HepG2 (cell line): ENCODE measurements at regions not wholly inside any gene's neighbourhood (a gene's known extent, or its start where the extent isn't known, plus 50 kb on each side); places are given as distances from the start of the nearest gene placed in this dataset.

Source experiments
- ATAC-seq: fragments of 200-7000 bp; cut with Tn5 transposase; 3 replicates; pipeline ENCODE4 v1.9.1; 2020; ENCODE audit warnings: mild to moderate bottlenecking, moderate library complexity
- BruUV-seq: library from RNA; stranded (reverse); fragments of 400-500 nt; replicated peaks from 2 replicates; lab custom pipeline; 2021; lab: Mats Ljungman, UMichigan
- CTCF ChIA-PET: fragments of 300-600 bp; formaldehyde crosslinking; extraction: SDS; loops from one replicate; lab custom pipeline; 2021; ENCODE audit warnings: low total read pairs, inconsistent platforms, low intra/inter-chr PET ratio; lab: Yijun Ruan, JAX
- POLR2A ChIA-PET: fragments of 350-600 bp; sonication (Branson Sonifier 250); formaldehyde crosslinking; loops from one replicate; lab custom pipeline; 2020; ENCODE audit warnings: antibody characterized with exemption, inconsistent platforms; lab: Yijun Ruan, JAX
- DNase-seq: peaks from one replicate; pipeline ENCODE4 v3.0.0-alpha.2; 2015; ENCODE audit warnings: low spot score
- FAIRE-seq: peaks from 3 replicates; lab custom pipeline; 2011; peaks lifted over from hg19 to GRCh38; lab: Jason Lieb, UNC
- H2AFZ ChIP-seq: one replicate; pipeline ENCODE4 v1.6.1; 2011; ENCODE audit warnings: low read length, inconsistent platforms
- H3K27ac ChIP-seq: fragments of 300-600 bp; 3 replicates; pipeline ENCODE4 v1.8.0; 2011; ENCODE audit warnings: mixed run types, mild to moderate bottlenecking, mixed read lengths, low read length, inconsistent platforms; ENCODE audit not compliant: insufficient read depth; ENCODE audit errors: extremely low read length
- H3K27me3 ChIP-seq, 2 experiments: fragments of 200-600 bp in 1 of 2; 2 replicates in 1 of 2; 3 replicates in 1 of 2; pipeline versions ENCODE4 v1.6.0 to v1.8.0; 2011; ENCODE audit warnings: low read length in 2 of 2, mild to moderate bottlenecking in 2 of 2, moderate library complexity in 2 of 2, inconsistent platforms in 1 of 2; ENCODE audit not compliant: insufficient read depth in 2 of 2, control insufficient read depth in 1 of 2
- H3K36me3 ChIP-seq, 2 experiments: fragments of 200-600 bp in 1 of 2; replicated peaks in 1 of 2; 2 replicates in 1 of 2; 3 replicates in 1 of 2; pipeline versions ENCODE4 v1.5.1 to v1.8.0; 2011; ENCODE audit warnings: low read length in 2 of 2, inconsistent platforms in 1 of 2; ENCODE audit not compliant: insufficient read depth in 2 of 2, control insufficient read depth in 1 of 2
- H3K4me1 ChIP-seq: 2 replicates; pipeline ENCODE4 v1.5.1; 2012; ENCODE audit warnings: low read length, inconsistent platforms; ENCODE audit not compliant: insufficient read depth
- H3K4me2 ChIP-seq: 2 replicates; pipeline ENCODE4 v1.6.0; 2011; ENCODE audit warnings: low read depth, low read length, inconsistent platforms
- H3K4me3 ChIP-seq, 3 experiments: fragments of 200-600 bp in 1 of 3; sonication (generic), shearing (Covaris generic) in 1 of 3; replicated peaks in 1 of 3; 2 replicates each; pipeline ENCODE4 v1.5.1; 2011 to 2016; ENCODE audit warnings: low read length in 3 of 3, inconsistent platforms in 2 of 3, low read depth in 2 of 3, mild to moderate bottlenecking in 2 of 3, control low read depth in 1 of 3, mixed read lengths in 1 of 3; ENCODE audit not compliant: insufficient read depth in 1 of 3
- H3K79me2 ChIP-seq: one replicate; pipeline ENCODE4 v1.6.1; 2011; ENCODE audit warnings: low read length, inconsistent platforms; ENCODE audit not compliant: insufficient read depth
- H3K9ac ChIP-seq: 2 replicates; pipeline ENCODE4 v1.6.0; 2011; ENCODE audit warnings: mild to moderate bottlenecking, low read depth, low read length, inconsistent platforms; ENCODE audit not compliant: insufficient read depth
- H3K9me3 ChIP-seq: 2 replicates; pipeline ENCODE4 v1.5.1; 2012; ENCODE audit warnings: mild to moderate bottlenecking, low read length
- H4K20me1 ChIP-seq: 2 replicates; pipeline ENCODE4 v1.6.0; 2011; ENCODE audit warnings: inconsistent platforms, mild to moderate bottlenecking, low read length, moderate library complexity; ENCODE audit not compliant: insufficient read depth
- ADNP ChIP-seq: sonication (generic); formaldehyde crosslinking; IDR thresholded peaks from 2 replicates; pipeline ENCODE4 v1.4.0; 2020; ENCODE audit warnings: missing genetic modification reagents
- FLYWCH1 ChIP-seq: sonication (generic); formaldehyde crosslinking; IDR thresholded peaks from 2 replicates; pipeline ENCODE4 v1.8.1; 2023; ENCODE audit warnings: mild to moderate bottlenecking, missing genetic modification reagents
- FOXK2 ChIP-seq: fragments of 450-650 bp; IDR thresholded peaks from 2 replicates; pipeline ENCODE4 v1.6.1; 2016
- MEIS2 ChIP-seq: sonication (generic); formaldehyde crosslinking; IDR thresholded peaks from 2 replicates; pipeline ENCODE4 v1.9.0; 2021; ENCODE audit warnings: mild to moderate bottlenecking, missing genetic modification reagents
- MYNN ChIP-seq: sonication (generic); formaldehyde crosslinking; IDR thresholded peaks from 2 replicates; pipeline ENCODE4 v1.4.0; 2020; ENCODE audit warnings: mild to moderate bottlenecking, low read depth, missing genetic modification reagents
- MZF1 ChIP-seq: sonication (generic); formaldehyde crosslinking; IDR thresholded peaks from 2 replicates; pipeline ENCODE4 v1.8.1; 2023; ENCODE audit warnings: mild to moderate bottlenecking, missing genetic modification reagents, borderline replicate concordance
- PAF1 ChIP-seq: IDR thresholded peaks from 2 replicates; pipeline ENCODE4 v1.6.1; 2016; ENCODE audit warnings: missing genetic modification reagents, missing compliant biosample characterization
- SALL1 ChIP-seq: sonication (generic); formaldehyde crosslinking; IDR thresholded peaks from 2 replicates; pipeline ENCODE4 v1.8.0; 2022; ENCODE audit warnings: mild to moderate bottlenecking, missing genetic modification reagents
- SYNCRIP ChIP-seq: fragments of 200-400 bp; formaldehyde crosslinking; IDR thresholded peaks from 2 replicates; pipeline ENCODE4 v1.6.1; 2018; ENCODE audit warnings: mild to moderate bottlenecking, low read depth, low read length; ENCODE audit not compliant: insufficient read depth
- TBX2 ChIP-seq: sonication (generic); formaldehyde crosslinking; IDR thresholded peaks from 2 replicates; pipeline ENCODE4 v1.5.0; 2020; ENCODE audit warnings: missing genetic modification reagents, mild to moderate bottlenecking, borderline replicate concordance
- U2AF1 ChIP-seq: fragments of 200-400 bp; formaldehyde crosslinking; optimal IDR thresholded peaks from 2 replicates; pipeline ENCODE3; 2017; ENCODE audit warnings: mild to moderate bottlenecking, low read depth, low read length
- ZBTB7A ChIP-seq: sonication (generic); formaldehyde crosslinking; IDR thresholded peaks from 2 replicates; pipeline ENCODE4 v1.8.0; 2022; ENCODE audit warnings: mild to moderate bottlenecking, missing genetic modification reagents
- ZKSCAN1 ChIP-seq: fragments of 150-350 bp; IDR thresholded peaks from 2 replicates; pipeline ENCODE4 v1.6.1; 2014; ENCODE audit warnings: low read length
- ZNF558 ChIP-seq: sonication (generic); formaldehyde crosslinking; IDR thresholded peaks from 2 replicates; pipeline ENCODE4 v1.9.0; 2022; ENCODE audit warnings: mild to moderate bottlenecking, missing genetic modification reagents, borderline replicate concordance
- ZNF883 ChIP-seq: sonication (generic); formaldehyde crosslinking; IDR thresholded peaks from 2 replicates; pipeline ENCODE4 v1.5.1; 2020; ENCODE audit warnings: mild to moderate bottlenecking, missing genetic modification reagents; ENCODE audit errors: not compliant biosample characterization
- WGBS: methylation state at CpG from one replicate; pipeline ENCODE4 v1.1.6; 2017; ENCODE audit warnings: low lambda C conversion rate; 5-methylcytosine and 5-hydroxymethylcytosine counted together
- in situ Hi-C: cut with HindIII; loops from 2 replicates; pipeline ENCODE4 v1.10.0; 2017; ENCODE audit warnings: low pct_unique_long_range_greater_than_20kb; ENCODE audit not compliant: extremely low pct_ligation_motif_present
- intact Hi-C: fragments of 100-400 bp; cut with micrococcal nuclease; formaldehyde crosslinking; loops from one replicate; pipeline ENCODE4 v1.10.0; 2022; ENCODE audit not compliant: unreplicated experiment
- TF ChIP-seq, protein P1 (sequence below): IDR thresholded peaks from 2 replicates; pipeline ENCODE4 v1.6.1; 2016; ENCODE audit warnings: low read depth

DNA sequence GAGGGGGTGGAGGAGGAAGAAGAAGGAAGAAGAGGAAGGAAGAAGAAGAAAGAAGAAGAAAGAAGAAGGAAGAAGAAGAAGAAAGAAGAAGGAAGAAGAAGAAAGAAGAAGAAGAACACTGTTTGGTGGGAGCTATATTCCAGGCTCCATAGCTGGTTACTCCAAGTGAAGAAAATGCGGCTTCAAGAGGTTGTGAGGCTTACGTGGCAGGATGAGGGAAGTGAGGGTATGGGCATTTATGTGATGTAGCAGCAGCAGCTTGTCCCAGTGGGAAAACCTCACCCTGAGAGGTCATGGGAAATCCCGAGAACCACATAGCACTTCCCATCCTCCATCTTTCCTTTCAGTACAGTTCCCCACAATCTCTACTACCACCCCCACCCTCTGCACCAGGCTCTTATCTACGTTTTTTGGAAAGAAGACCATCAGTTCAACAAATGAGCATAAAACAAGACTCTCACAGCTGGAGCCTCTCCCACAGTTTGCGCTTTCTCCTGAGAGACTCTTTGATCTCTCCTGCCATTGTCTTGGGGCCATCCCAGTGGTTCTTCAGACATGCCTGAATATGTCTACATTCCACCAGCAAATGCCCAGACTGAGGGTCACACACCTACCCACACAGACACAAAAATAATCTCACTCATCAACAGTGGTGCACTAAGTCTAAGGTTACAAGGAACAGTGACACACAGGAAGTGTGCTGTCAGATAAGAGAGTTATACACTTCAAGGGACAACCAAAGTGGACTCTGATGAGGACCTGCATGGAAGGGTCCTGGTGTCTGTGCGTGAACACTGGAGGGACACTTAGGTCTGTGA is 77.9 kb upstream of the KCNJ15 start:
- in situ Hi-C loops: no loop called here
- Histone ChIP-seq H3K9ac (no peak overlapping the region), H3K4me2 (no peak overlapping the region), H3K9me3 (no peaks in the 10 kb centered on the region), H3K36me3 (no peaks in the 10 kb centered on the region), H3K4me1 (no peaks in the 10 kb centered on the region), H3K27ac (no peak overlapping the region), H3K27me3 (no peaks in the 10 kb centered on the region; a peak in 1 of 5 replicates), H2AFZ (no peak overlapping the region), H3K4me3 (no peak overlapping the region), H4K20me1 (no peaks in the 10 kb centered on the region), H3K79me2 (no peaks in the 10 kb centered on the region)
- TF ChIP-seq TBX2: no peak
- TF ChIP-seq ADNP (CRISPR knock-in tag): no peak
- no peak for TF ChIP-seq MZF1
- no peak for TF ChIP-seq MEIS2 (CRISPR knock-in tag)
- no peak for TF ChIP-seq ZBTB7A (CRISPR knock-in tag)
- DNase-seq (no peak), FAIRE-seq (no peak), ATAC-seq (no peak)
- WGBS: 26% methylated on average over 6 of the region's 6 CpGs
- BruUV-seq: no TSS peak
- POLR2A ChIA-PET: no interaction called here
- intact Hi-C loops: no loop called here
- CTCF ChIA-PET: no interaction called here

DNA sequence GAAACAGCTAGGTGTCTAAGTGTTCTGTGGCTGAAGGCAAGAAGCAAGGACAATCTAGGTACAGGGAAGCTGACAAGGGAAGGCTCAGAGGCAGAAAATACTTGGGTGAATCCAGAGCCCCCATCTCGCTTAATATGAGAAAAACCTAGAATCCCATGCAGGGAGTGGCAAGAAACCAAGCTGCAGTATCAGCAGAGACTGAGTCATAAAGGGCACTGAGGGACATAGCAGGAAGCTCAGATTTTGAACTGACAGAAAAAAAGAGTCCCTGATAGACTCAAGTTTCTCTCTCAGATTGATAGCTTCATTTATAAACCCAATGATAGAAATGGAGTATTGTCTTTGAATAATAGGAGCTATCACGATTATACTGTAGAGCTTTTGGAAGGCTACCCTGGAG is 77.3 kb upstream of the KCNJ15 start:
- H3K27ac ChIP-seq: no peak overlapping the region
- no peak overlapping the region for H3K4me2 ChIP-seq
- DNase-seq: no peak
- no peaks in the 10 kb centered on the region for H4K20me1 ChIP-seq
- no peaks in the 10 kb centered on the region for H3K4me1 ChIP-seq
- H3K27me3 ChIP-seq: no peaks in the 10 kb centered on the region
- no peaks in the 10 kb centered on the region for H3K9me3 ChIP-seq
- BruUV-seq: no TSS peak
- POLR2A ChIA-PET: no interaction called here
- no peaks in the 10 kb centered on the region for H3K79me2 ChIP-seq
- H3K36me3 ChIP-seq: no peaks in the 10 kb centered on the region
- ATAC-seq: no peak
- H2AFZ ChIP-seq: no peak overlapping the region
- CTCF ChIA-PET: no interaction called here
- intact Hi-C loops: no loop called here
- in situ Hi-C loops: no loop called here
- no peak overlapping the region for H3K9ac ChIP-seq
- WGBS: 0% methylated on average over 2 of the region's 2 CpGs
- no peak for FAIRE-seq
- H3K4me3 ChIP-seq: no peak overlapping the region
- TF ChIP-seq SALL1 (CRISPR knock-in tag) (no peak), PAF1 (CRISPR knock-in tag) (no peak), ZNF883 (CRISPR knock-in tag) (no peak), SYNCRIP (no peak), FLYWCH1 (CRISPR knock-in tag) (no peak), MYNN (CRISPR knock-in tag) (no peak), U2AF1 (no peak), ZNF558 (no peak), ZKSCAN1 (no peak), FOXK2 (no peak)
- TF ChIP-seq, protein P1, sequence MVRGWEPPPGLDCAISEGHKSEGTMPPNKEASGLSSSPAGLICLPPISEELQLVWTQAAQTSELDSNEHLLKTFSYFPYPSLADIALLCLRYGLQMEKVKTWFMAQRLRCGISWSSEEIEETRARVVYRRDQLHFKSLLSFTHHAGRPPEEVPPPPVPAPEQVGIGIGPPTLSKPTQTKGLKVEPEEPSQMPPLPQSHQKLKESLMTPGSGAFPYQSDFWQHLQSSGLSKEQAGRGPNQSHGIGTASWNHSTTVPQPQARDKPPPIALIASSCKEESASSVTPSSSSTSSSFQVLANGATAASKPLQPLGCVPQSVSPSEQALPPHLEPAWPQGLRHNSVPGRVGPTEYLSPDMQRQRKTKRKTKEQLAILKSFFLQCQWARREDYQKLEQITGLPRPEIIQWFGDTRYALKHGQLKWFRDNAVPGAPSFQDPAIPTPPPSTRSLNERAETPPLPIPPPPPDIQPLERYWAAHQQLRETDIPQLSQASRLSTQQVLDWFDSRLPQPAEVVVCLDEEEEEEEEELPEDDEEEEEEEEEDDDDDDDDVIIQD (CRISPR knock-in tag): no peak
